Gastrocnemius medialis (tissue), 4 donors: ENCODE measurements at regions not wholly inside any gene's neighbourhood (a gene's known extent, or its start where the extent isn't known, plus 50 kb on each side); places are given as distances from the start of the nearest gene placed in this dataset.

Source experiments
- ATAC-seq, 2 donors: fragments of 150-250 bp; one replicate each; pipeline ENCODE4 v1.9.1; 2016
- DNase-seq, 2 donors: peaks; one replicate each; pipeline ENCODE4 v3.0.0-alpha.2; 2019
- H3K27ac ChIP-seq, 4 donors: fragments of 200-600 bp; sonication (generic); 1 replicate in 1 of 4; 2 replicates in 3 of 4; pipeline ENCODE4 v1.5.1; 2016 to 2018; ENCODE audit warnings: mild to moderate bottlenecking in 2 of 4, moderate library complexity in 1 of 4
- H3K27me3 ChIP-seq, 3 donors: fragments of 200-600 bp; sonication (generic) in 2 of 3; 1 replicate in 1 of 3; 2 replicates in 2 of 3; pipeline versions ENCODE4 v1.5.1 to v1.6.0; 2016 to 2019; ENCODE audit warnings: mild to moderate bottlenecking in 1 of 3, moderate library complexity in 1 of 3
- H3K36me3 ChIP-seq, 2 donors: fragments of 200-600 bp; sonication (generic) in 1 of 2; one replicate each; pipeline ENCODE4 v1.5.1; 2017 to 2018
- H3K4me1 ChIP-seq, 2 donors: fragments of 200-600 bp; sonication (generic) in 1 of 2; one replicate each; pipeline ENCODE4 v1.5.1; 2016 to 2017; ENCODE audit warnings: mild to moderate bottlenecking in 2 of 2
- H3K4me3 ChIP-seq, 4 donors: fragments of 200-600 bp; sonication (generic) in 3 of 4; 1 replicate in 1 of 4; 2 replicates in 3 of 4; pipeline ENCODE4 v1.5.1; 2016 to 2019; ENCODE audit warnings: mild to moderate bottlenecking in 2 of 4
- H3K9me3 ChIP-seq, 3 donors: fragments of 200-600 bp; sonication (generic) in 2 of 3; 1 replicate in 1 of 3; 2 replicates in 2 of 3; pipeline ENCODE4 v1.5.1; 2016 to 2019
- POLR2A ChIP-seq, 2 donors: fragments of 450-650 bp; IDR thresholded peaks; one replicate each; pipeline ENCODE4 v1.6.1; 2017; ENCODE audit warnings: antibody characterized with exemption in 2 of 2, mild to moderate bottlenecking in 2 of 2, moderate library complexity in 2 of 2
- in situ Hi-C, 4 donors: fragments of 200-750 bp; cut with MboI; loops; one replicate each; pipeline versions ENCODE4 v1.15.0 to v1.8.0; 2017; ENCODE audit warnings: low sequenced_read_pairs in 4 of 4
- intact Hi-C: fragments of 100-400 bp; cut with DNase I; formaldehyde crosslinking; loops from one replicate; pipeline ENCODE4 v1.15.1; 2023; ENCODE audit warnings: low total_unique reads
- TF ChIP-seq, protein P1 (sequence below), 5 experiments: fragments of 450-650 bp in 3 of 5; fragments of 200-600 bp in 2 of 5; sonication (generic) in 2 of 5; IDR thresholded peaks in 4 of 5; conservative IDR thresholded peaks in 1 of 5; 1 replicate in 4 of 5; 2 replicates in 1 of 5; pipeline ENCODE4 v1.5.1; 2016 to 2019; ENCODE audit warnings: antibody characterized with exemption in 5 of 5, mild to moderate bottlenecking in 3 of 5, moderate library complexity in 3 of 5

DNA sequence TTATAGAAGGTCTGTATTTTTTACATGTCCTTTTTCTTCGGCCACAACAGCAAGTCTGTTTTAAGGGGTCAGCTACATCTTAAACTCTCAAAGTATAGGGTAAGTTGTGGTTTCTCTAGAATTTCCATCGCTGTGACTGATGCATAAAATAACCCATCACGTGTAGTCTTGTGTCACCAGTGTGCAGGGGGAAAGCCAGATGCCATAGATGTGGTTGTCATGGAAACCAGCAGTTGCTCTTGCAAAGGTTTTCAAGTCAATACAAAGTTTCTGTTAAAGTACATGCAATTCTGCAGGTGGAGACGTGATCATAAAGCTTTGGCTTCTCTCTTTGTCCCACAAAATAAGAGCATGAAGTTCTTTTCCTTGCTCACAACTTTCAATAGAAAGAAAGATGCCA lies 210.3 kb upstream of the ONECUT1 start:
- TF ChIP-seq, protein P1, sequence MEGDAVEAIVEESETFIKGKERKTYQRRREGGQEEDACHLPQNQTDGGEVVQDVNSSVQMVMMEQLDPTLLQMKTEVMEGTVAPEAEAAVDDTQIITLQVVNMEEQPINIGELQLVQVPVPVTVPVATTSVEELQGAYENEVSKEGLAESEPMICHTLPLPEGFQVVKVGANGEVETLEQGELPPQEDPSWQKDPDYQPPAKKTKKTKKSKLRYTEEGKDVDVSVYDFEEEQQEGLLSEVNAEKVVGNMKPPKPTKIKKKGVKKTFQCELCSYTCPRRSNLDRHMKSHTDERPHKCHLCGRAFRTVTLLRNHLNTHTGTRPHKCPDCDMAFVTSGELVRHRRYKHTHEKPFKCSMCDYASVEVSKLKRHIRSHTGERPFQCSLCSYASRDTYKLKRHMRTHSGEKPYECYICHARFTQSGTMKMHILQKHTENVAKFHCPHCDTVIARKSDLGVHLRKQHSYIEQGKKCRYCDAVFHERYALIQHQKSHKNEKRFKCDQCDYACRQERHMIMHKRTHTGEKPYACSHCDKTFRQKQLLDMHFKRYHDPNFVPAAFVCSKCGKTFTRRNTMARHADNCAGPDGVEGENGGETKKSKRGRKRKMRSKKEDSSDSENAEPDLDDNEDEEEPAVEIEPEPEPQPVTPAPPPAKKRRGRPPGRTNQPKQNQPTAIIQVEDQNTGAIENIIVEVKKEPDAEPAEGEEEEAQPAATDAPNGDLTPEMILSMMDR (IDR thresholded peaks at IDR 0.05 in 4 of 5, conservative IDR thresholded peaks at IDR 0.05 in 1 of 5), result no peak
- no peak for TF ChIP-seq POLR2A (IDR thresholded peaks at IDR 0.05)

DNA sequence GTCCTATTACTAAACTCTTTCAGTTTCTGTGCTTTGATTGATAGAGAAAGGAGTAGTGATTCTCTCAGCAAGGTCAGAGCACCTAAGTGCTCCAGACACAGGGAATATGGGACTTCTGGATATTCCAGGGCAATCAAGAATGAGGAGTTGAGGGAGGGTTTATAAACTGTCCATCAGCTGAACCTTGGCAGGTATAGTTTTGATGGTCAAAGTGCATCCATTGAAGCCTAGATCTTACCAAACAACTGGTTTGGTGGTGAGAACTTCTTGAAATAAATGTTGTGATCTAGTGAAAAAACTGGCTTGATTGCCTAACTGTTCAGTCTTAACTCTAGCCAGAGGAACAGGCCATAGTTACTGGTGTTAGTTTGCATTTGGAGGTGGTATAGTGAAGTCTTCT lies 207.0 kb upstream of the ONECUT1 start:
- in situ Hi-C loops, result no loop called here
- no peak for ATAC-seq

More for the DNA sequence above, 210.3 kb upstream of the ONECUT1 start:
- Histone ChIP-seq H3K27ac (no peak overlapping the region), H3K27me3 (no peaks in the 10 kb centered on the region), H3K36me3 (no peaks in the 10 kb centered on the region), H3K4me1 (no peaks in the 10 kb centered on the region), H3K9me3 (no peaks in the 10 kb centered on the region), H3K4me3 (no peak overlapping the region)
- in situ Hi-C loops, result no loop called here
- intact Hi-C loops, result no loop called here
- no peak for ATAC-seq
- DNase-seq, result no peak

DNA sequence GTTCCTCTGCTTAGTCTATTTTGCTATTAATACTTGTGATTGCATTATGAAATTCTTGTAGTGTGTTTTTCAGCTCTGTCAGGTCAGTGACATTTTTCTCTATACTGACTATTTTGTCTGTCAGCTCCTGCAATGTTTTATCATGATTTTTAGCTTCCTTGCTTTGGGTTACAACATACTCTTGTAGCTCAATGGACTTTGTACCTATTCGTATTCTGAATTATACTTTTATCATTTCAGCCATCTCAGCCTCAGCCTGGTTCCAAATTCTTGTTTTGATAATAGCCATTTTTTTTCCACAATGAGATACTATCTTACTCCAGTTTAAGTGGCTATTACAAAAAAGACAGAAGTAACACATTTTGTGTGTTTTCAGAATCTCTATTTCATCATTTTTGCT lies 204.2 kb upstream of the ONECUT1 start:
- ATAC-seq, result no peak
- intact Hi-C loops (no loop called here), in situ Hi-C loops (no loop called here)
- no peak for DNase-seq
- no peak for TF ChIP-seq POLR2A (IDR thresholded peaks at IDR 0.05)
- TF ChIP-seq, protein P1 (IDR thresholded peaks at IDR 0.05 in 4 of 5, conservative IDR thresholded peaks at IDR 0.05 in 1 of 5), result no peak
- Histone ChIP-seq H3K36me3 (no peaks in the 10 kb centered on the region), H3K27me3 (peaks cover 0 to 5% (median 0%) of the 10 kb centered on the region in 3 donors), H3K9me3 (peaks cover 0 to 3% (median 0%) of the 10 kb centered on the region in 3 donors), H3K4me1 (no peaks in the 10 kb centered on the region), H3K4me3 (no peak overlapping the region), H3K27ac (no peak overlapping the region)

More for the DNA sequence above, 207.0 kb upstream of the ONECUT1 start:
- Histone ChIP-seq H3K36me3 (no peaks in the 10 kb centered on the region), H3K4me3 (no peak overlapping the region), H3K27me3 (peaks cover 0 to 5% (median 0%) of the 10 kb centered on the region in 3 donors), H3K4me1 (no peaks in the 10 kb centered on the region), H3K9me3 (peaks cover 0 to 3% (median 0%) of the 10 kb centered on the region in 3 donors), H3K27ac (no peak overlapping the region)
- intact Hi-C loops, result no loop called here
- TF ChIP-seq, protein P1 (IDR thresholded peaks at IDR 0.05 in 4 of 5, conservative IDR thresholded peaks at IDR 0.05 in 1 of 5), result no peak
- TF ChIP-seq POLR2A (IDR thresholded peaks at IDR 0.05), result no peak
- no peak for DNase-seq

DNA sequence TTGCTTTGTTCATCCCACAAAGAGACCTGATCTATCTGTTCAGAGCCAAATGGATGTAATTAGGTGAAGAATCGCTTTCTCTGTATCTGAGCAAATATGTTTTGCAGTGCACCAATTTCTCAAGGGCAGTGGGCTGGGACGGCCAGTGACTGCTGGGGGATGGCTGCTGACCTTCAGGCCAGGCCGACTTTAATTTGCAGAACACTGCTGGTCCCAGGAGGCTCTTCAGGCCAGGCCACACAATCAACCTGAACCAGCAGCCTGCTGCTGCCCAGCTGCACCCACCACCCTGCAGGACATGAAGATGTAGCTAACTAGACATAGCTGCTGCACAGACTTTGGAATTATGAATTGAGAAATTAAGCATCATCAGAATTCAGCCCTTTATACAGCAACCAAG lies 194.4 kb upstream of the ONECUT1 start:
- no peaks in the 10 kb centered on the region for H3K9me3 ChIP-seq
- intact Hi-C loops, result no loop called here
- ATAC-seq, result no peak

More for the DNA sequence above, 194.4 kb upstream of the ONECUT1 start:
- Histone ChIP-seq H3K27ac (no peak overlapping the region), H3K4me3 (no peak overlapping the region), H3K27me3 (no peaks in the 10 kb centered on the region), H3K36me3 (no peaks in the 10 kb centered on the region), H3K4me1 (no peaks in the 10 kb centered on the region)
- no peak for TF ChIP-seq POLR2A (IDR thresholded peaks at IDR 0.05)
- TF ChIP-seq, protein P1 (IDR thresholded peaks at IDR 0.05 in 4 of 5, conservative IDR thresholded peaks at IDR 0.05 in 1 of 5), result no peak
- DNase-seq, result no peak
- in situ Hi-C loops, result no loop called here
